MG63 (cell line): ENCODE measurements at regions not wholly inside any gene's neighbourhood (a gene's known extent, or its start where the extent isn't known, plus 50 kb on each side); places are given as distances from the start of the nearest gene placed in this dataset.
A peak's percentile ranks its signal among the peaks of the same experiment; 100 is the strongest.
"Not testable (repeated sequence)": the region's sequence is repeated elsewhere in the genome, so short reads cannot be mapped to it uniquely, and the experiment has no call there.

Source experiments
- DNase-seq: peaks from one replicate; pipeline ENCODE4 v3.0.0-alpha.2; 2020
- H3K27me3 ChIP-seq: fragments of 250-450 bp; sonication (Bioruptor Pico); 2 replicates; pipeline ENCODE4 v1.5.1; 2020; ENCODE audit warnings: mild to moderate bottlenecking, moderate library complexity
- H3K36me3 ChIP-seq: fragments of 250-450 bp; sonication (Bioruptor Pico); 2 replicates; pipeline ENCODE4 v1.5.1; 2020; ENCODE audit warnings: mild to moderate bottlenecking, moderate library complexity
- H3K4me3 ChIP-seq: fragments of 250-450 bp; sonication (Bioruptor Pico); 2 replicates; pipeline ENCODE4 v1.5.1; 2020; ENCODE audit warnings: mild to moderate bottlenecking, moderate library complexity
- H3K9me3 ChIP-seq: fragments of 250-450 bp; sonication (Bioruptor Pico); 2 replicates; pipeline ENCODE4 v1.5.1; 2020; ENCODE audit warnings: mild to moderate bottlenecking, moderate library complexity

DNA sequence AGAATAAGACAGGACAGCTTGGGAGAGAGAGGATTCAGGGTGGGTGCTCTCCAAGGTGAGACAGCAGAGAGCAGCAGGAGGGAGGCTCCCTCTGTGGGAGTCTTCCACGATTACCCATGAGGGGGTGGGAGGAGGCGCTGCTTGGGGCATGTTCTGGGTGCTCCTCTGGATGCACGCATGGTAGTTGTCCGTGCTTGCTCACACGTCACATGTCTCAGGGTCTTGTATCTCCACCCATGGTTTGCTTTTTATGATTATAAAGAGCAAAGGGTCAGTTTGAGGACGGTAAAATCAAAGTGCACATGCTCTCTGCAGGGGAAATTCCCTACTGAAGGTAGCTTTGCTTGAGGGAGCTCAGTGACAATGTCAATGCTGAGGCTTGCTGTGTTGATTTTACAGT is 338.4 kb downstream of the THBS2 start:
- Histone ChIP-seq H3K4me3 (no peak overlapping the region), H3K36me3 (no peaks in the 10 kb centered on the region), H3K9me3 (no peaks in the 10 kb centered on the region), H3K27me3 (no peaks in the 10 kb centered on the region)
- DNase-seq = no peak

DNA sequence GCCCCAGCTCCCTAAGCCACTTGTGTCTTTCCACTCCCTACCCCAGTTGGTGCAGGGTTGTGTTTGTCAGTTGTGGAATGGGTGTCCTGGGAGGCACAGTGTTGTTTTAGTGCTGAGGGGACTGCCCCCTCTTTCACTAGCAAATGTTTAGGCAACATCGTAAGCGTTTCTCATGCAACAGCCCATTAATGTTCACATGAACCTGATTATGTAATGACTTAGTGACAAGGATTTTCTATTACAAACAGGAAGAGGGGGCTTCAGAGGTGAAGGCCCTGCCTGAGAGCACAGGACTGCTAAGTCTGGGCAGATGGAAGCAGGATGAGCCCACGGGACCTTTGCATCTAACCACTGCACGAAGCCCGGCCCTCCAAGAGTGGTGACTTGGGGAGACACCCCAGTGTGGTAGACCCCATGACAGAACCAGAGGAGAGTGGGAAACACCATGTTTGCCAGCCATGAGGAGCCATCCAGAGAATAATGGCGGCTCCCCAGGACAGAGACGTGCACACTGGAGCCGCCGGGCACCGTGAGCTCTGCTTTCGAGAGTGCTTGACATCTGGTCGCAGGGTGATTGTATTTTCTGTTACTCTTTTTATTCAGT is 339.7 kb downstream of the THBS2 start:
- Histone ChIP-seq H3K4me3 (no peak overlapping the region), H3K36me3 (no peaks in the 10 kb centered on the region), H3K9me3 (no peaks in the 10 kb centered on the region), H3K27me3 (no peaks in the 10 kb centered on the region)
- DNase-seq = no peak

DNA sequence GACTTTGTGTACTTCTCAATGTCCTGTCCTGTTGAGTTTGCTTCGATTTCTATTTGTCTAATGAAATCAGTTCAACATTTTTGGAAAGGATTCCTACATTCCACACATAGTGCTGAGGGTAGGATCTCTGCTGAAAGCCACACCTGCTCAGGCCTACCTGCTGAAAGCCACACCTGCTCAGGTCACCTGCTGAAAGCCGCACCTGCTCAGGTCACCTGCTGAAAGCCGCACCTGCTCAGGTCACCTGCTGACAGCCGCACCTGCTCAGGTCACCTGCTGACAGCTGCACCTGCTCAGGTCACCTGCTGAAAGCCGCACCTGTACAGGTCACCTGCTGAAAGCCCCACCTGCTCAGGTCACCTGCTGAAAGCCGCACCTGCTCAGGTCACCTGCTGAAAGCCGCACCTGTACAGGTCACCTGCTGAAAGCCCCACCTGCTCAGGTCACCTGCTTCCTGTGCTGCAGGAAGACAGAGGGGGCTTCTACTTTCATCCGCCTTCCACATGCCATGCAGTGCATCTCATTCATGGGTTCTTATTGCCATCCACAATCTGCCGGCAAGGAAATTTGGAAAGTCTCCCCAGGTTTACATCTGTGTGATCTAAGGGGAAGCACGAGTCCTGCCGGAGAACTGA is 340.3 kb downstream of the THBS2 start:
- H3K9me3 ChIP-seq, DNase-seq, H3K27me3 ChIP-seq, H3K4me3 ChIP-seq, H3K36me3 ChIP-seq: not testable (repeated sequence)

DNA sequence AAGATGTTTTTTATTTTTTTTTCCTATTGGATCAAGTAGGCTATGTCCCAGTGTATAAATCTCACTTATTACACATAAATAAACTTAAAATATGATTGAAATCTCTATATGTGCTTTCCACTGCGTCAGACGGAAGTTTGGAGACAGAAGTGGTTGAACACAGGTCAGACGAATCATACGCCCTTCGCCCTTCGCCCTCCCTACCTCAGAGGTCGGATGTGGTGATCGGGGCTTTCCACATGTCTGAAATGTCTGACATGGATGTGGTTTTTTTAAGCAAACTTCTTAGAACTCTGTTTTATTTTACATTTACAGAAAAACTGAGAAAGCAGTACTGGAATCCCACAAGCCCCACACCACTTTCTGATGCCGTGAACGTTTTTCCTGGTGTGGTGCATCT is 344.4 kb downstream of the THBS2 start:
- Histone ChIP-seq H3K36me3 (no peaks in the 10 kb centered on the region), H3K27me3 (no peaks in the 10 kb centered on the region), H3K4me3 (no peak overlapping the region), H3K9me3 (0 out of 2 replicates have a peak, but pooled peaks cover 2% of the 10 kb centered on the region)
- DNase-seq = no peak

DNA sequence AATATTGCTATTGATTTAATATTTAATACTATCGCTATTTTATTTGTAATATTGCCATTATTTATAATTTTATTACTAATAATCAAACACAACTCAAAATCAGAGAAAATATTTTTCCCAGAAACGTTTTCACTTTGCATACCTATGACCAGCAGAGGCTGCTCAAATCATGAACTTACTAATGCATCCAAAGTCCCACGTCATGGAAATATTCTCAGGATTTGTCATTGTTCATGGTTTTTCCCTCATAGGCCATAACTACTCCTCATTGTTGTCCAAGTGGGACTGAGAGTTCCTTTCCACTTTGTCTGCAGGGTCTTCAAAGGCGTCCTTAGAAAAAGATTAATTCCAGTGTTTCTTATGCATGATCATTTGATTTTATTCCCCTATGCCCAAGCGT is 344.8 kb downstream of the THBS2 start:
- H3K27me3 ChIP-seq = no peaks in the 10 kb centered on the region
- H3K4me3 ChIP-seq = no peak overlapping the region
- 0 out of 2 replicates have a peak, but pooled peaks cover 2% of the 10 kb centered on the region for H3K9me3 ChIP-seq
- DNase-seq = no peak
- H3K36me3 ChIP-seq = no peaks in the 10 kb centered on the region

DNA sequence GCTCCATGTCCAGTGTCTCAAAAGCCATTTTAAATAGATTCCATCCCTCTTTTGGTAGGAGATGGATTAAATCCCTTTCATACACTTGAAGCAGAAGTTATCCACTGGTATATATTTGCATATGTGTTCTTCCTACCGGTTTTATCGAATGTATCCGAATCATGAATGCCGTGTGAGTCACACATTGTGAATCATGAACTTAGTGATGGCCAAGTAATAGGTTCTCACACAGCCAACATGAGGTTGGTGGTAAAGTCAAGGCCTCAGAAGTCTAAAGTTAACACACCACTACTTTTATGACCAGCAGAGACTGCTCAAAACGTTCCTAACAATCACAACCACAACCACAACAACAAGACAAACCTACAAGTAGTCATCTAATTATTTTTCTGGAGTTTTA is 345.5 kb downstream of the THBS2 start:
- no peaks in the 10 kb centered on the region for H3K27me3 ChIP-seq
- DNase-seq = peak; percentile 58
- H3K36me3 ChIP-seq = no peaks in the 10 kb centered on the region
- H3K9me3 ChIP-seq = 0 out of 2 replicates have a peak, but pooled peaks cover 2% of the 10 kb centered on the region
- H3K4me3 ChIP-seq = no peak overlapping the region

DNA sequence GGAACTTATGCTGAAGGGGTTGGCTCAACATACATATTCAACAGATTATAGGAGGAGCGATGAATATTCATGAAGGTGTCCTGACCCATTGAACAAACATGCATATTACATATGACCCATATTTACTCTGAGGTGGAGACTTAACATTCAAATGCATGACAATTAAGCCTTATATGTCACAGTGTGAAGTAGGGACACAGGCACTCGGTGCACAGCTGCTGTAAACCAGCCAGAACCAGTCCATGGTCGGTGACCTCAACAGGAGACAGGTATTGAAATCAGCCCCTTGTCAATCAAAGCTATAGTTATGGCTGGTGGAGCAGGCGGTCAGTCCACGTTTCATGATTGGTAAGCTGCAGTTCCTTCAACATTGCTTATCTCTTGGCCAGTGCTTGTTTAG is 347.3 kb downstream of the THBS2 start:
- Histone ChIP-seq H3K4me3 (no peak overlapping the region), H3K9me3 (0 out of 2 replicates have a peak, but pooled peaks cover 2% of the 10 kb centered on the region), H3K27me3 (no peaks in the 10 kb centered on the region), H3K36me3 (no peaks in the 10 kb centered on the region)
- DNase-seq = no peak

DNA sequence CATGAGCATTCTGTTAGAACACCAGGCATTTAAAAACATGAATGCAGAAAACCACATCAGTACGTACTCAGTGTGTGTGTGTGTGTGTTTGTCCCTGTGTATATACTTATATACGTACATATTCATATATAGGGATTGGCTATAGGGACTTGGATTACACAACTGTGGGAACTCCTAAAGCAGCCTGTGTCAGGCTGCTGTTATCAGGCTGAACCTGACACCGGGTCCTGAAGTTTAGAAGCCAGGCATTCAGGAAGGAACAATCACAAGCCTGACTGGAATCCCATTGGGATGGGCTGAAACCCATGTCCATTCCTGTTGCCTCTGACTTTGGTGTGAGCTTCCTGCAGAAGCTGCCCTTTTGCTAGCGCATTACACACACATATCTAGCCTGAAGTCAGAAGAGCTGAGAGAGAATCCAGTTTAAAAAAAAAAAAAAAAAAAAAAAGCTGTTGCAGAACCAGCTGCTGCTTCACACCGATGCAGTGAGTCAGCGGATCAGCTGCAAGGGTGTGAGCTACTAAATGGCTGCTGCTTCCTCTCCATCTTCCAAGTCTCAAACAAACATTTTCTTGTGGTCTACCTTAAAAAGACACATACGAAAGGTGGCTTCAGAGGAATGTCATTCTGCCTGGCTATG is 348.1 kb downstream of the THBS2 start:
- H3K9me3 ChIP-seq = 0 out of 2 replicates have a peak, but pooled peaks cover 2% of the 10 kb centered on the region
- no peaks in the 10 kb centered on the region for H3K27me3 ChIP-seq
- peak; percentile 23 for DNase-seq
- no peaks in the 10 kb centered on the region for H3K36me3 ChIP-seq
- no peak overlapping the region for H3K4me3 ChIP-seq

DNA sequence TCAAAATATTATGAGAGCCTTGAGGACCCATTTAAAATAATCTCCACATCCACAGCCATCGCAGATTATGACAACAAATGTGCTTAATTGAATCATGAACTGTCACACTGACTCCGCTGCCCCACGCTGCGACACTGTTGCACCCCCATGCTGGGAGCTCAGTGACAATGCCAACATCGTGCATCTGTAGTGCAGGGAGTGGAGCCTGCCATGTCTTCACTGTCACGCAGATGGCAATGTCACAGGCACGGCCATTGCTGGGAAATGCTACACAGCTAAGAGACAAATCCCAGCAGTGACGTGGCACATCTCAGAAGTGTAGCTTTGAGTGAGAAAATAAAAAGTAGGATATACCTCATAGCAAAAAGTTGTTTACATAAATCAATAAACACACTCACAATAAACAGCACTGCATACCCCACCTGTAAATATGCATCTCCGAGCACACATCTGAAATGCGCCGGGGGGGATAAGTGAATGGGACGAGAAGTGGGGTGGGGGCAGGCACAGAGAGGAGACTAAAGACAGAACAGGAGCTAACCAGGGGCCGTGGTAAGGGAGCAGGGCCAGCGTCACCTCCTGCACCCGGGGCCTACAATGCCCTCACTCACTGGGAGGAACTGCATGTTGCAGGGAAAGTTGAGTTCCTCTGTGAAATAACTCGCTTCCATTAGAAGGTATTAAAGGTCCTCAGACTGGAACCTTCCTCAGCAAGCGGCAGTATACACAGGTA is 349.9 kb downstream of the THBS2 start:
- H3K36me3 ChIP-seq = no peaks in the 10 kb centered on the region
- H3K9me3 ChIP-seq = 0 out of 2 replicates have a peak, but pooled peaks cover 2% of the 10 kb centered on the region
- no peak overlapping the region for H3K4me3 ChIP-seq
- no peak for DNase-seq
- H3K27me3 ChIP-seq = no peaks in the 10 kb centered on the region

DNA sequence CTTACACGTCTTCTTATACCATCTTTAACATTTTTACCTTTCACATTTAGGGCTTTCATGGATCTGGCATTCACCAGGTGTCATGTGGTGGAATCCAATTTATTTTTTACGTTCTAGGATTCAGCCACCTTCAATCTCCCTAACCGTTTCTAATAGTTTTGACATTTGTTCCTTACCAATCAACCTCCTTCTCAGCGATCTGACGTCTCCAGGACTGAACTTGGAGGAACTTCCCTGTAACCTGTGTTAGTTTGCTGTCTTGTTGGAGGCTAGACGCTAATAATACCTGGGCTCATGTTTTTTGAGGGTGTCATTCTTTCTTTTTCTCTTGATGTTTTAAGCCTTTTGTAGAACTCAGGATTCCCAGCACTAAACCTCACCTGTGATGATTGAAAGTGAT is 351.6 kb downstream of the THBS2 start:
- Histone ChIP-seq H3K27me3 (no peaks in the 10 kb centered on the region), H3K36me3 (no peaks in the 10 kb centered on the region), H3K9me3 (0 out of 2 replicates have a peak, but pooled peaks cover 2% of the 10 kb centered on the region), H3K4me3 (no peak overlapping the region)
- no peak for DNase-seq

DNA sequence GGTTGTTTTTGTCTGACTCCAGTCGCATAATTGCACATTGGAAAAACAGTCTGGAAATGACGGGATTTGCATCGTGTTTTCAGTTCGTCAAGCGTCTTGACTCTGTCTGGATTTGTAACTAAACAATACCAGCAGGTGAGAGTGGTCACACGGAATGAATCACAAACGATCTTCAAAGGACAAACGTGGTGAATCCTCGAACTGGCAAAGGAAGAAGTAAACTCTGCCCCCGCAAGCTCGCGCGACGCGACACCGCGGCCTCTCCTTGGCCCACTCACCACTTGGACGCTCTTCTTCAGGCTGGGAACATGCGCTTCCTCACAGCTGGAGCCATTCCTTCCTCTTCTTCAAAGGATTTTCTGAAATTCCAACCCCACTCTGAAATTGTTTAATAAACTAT is 352.6 kb downstream of the THBS2 start:
- Histone ChIP-seq H3K9me3 (no peaks in the 10 kb centered on the region), H3K27me3 (no peaks in the 10 kb centered on the region), H3K36me3 (no peaks in the 10 kb centered on the region), H3K4me3 (no peak overlapping the region)
- no peak for DNase-seq

DNA sequence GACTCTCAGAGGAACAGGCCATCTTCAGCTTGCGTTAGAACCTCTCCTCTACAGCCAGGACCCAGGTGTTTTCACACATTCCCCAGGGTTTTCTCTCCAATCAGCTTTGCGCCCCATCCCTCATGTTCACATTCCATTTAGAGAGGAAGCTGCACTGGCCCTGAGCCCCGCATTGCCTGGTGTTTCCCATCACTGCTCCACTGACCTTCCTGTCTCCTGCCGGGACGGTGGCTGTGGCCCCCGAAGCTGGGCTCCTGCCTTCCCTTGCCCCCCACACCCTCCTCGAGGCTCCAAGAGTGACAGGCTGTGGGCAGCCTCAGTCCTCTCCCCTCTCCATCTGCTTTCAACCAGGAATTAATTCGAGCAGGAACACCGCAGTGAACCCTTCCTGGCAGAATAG is 357.3 kb downstream of the THBS2 start:
- Histone ChIP-seq H3K4me3 (no peak overlapping the region), H3K36me3 (no peaks in the 10 kb centered on the region), H3K9me3 (no peaks in the 10 kb centered on the region), H3K27me3 (no peaks in the 10 kb centered on the region)
- no peak for DNase-seq

DNA sequence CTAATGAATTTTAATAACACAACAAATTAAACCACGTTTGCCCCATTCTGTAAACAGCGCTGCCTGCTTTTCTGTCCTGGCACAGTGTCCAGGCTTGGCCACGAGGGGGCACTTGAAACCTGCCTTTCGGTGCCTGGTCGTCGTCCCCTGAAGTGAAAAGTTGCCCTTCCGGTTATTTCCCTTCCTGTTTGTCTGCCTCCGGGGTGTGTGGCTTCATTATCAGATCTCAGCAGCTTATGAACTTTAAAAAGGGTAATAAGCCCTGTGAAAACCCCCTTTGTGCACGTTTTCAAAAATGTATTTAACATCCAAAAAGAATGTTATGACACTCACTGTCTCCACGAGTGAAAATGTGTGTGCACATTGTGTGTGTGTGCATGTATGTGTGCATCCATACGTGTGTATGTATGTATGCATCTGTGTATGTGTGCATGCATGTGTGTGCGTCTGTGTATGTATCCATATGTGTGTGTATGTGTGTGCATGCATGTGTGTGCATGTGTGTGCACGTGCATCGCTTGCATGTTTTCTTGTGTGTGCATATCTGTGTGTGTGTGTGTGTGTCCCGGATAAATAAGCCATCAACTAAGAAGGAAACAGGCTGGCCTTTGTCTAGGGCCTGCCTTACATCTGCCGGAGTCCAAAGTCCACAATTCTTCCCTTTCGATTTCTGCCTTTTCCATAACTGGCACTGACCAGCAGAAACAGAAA is 358.4 kb downstream of the THBS2 start:
- H3K4me3 ChIP-seq = peak overlapping the region; percentile 20; the same call in 1 of the 2 replicates
- no peaks in the 10 kb centered on the region for H3K27me3 ChIP-seq
- H3K36me3 ChIP-seq = no peaks in the 10 kb centered on the region
- DNase-seq = peak; percentile 62
- no peaks in the 10 kb centered on the region for H3K9me3 ChIP-seq

DNA sequence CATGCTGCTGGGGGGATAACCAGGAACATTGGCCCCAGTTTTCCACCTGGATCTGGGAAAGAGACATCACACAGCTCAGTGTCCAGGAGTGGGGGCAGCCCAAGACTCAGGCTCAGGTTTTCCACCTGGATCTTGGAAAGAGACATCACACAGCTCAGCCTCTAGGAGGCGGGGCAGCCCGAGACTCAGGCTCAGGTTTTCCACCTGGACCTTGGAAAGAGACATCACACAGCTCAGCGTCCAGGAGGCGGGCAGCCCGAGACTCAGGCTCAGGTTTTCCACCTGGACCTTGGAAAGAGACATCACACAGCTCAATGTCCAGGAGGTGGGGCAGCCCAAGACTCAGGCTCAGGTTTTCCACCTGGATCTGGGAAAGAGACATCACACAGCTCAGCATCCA is 361.6 kb downstream of the THBS2 start:
- Histone ChIP-seq H3K9me3 (no peaks in the 10 kb centered on the region), H3K36me3 (no peaks in the 10 kb centered on the region), H3K4me3 (no peak overlapping the region), H3K27me3 (no peaks in the 10 kb centered on the region)
- DNase-seq = no peak

DNA sequence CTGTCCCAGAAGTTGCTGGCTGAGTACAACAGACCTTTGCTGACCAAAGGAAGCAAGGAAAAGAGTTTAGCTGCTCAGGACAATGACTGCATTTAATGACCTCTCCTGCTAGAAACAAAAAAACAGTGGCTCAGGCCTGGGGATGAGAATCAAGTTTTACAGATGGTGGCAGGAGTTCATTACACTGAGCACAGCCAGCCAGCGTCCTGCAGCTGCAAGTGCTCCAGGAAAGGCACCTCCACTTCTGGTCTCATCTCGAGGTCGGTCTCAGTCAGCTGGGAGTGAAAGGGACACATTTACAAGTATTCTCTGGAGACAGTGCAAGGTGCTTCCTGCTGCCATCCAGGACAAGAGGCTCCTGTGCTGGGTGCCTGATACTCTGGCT is 362.7 kb downstream of the THBS2 start:
- no peak for DNase-seq
- no peaks in the 10 kb centered on the region for H3K27me3 ChIP-seq

DNA sequence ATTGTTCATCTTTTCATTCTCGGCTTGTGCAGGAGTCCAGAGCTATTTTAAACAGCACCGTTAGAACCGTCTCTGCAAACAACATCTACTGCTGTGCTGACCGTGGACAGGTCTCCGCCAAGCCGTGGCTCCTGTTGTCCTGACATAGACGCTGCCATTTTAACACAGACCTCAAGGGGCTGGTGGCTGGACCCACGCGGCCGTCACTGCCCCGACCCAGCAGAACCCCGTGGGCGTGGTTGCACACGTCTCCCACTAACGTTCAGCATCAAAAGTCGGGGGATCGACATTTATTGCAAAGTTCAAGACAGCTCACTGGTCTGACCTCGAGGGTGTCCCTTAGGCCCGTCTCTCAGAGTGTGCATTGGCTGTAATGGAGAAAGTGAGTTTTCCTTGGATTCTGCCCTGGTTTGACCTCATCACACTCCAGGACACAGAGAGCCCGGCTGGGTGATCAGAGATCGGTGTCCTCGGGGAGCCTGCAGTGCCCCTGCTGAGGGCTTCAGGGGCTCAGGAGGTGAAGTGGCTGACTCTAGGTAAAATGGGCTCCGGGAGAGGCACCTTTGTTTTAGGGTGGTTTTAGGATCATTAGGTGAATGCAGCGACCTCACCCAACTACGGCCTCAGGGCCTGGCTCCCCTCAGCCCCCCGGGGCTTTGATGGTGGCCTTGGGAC is 363.2 kb downstream of the THBS2 start:
- no peaks in the 10 kb centered on the region for H3K36me3 ChIP-seq
- no peaks in the 10 kb centered on the region for H3K27me3 ChIP-seq
- DNase-seq = no peak
- no peaks in the 10 kb centered on the region for H3K9me3 ChIP-seq
- no peak overlapping the region for H3K4me3 ChIP-seq

More for the DNA sequence above, 362.7 kb downstream of the THBS2 start:
- no peaks in the 10 kb centered on the region for H3K9me3 ChIP-seq
- no peak overlapping the region for H3K4me3 ChIP-seq
- no peaks in the 10 kb centered on the region for H3K36me3 ChIP-seq
